HFFc6 (cell line): ENCODE measurements at regions not wholly inside any gene's neighbourhood (a gene's known extent, or its start where the extent isn't known, plus 50 kb on each side); places are given as distances from the start of the nearest gene placed in this dataset.

Source experiments
- DNase-seq: peaks from one replicate; pipeline ENCODE4 v3.0.0-alpha.2; 2018
- H3K27ac Mint-ChIP-seq: 2 replicates; pipeline ENCODE4 v1.8.0; 2020; ENCODE audit warnings: mild to moderate bottlenecking, mixed read lengths
- H3K27me3 Mint-ChIP-seq: 2 replicates; pipeline ENCODE4 v1.8.0; 2021; ENCODE audit warnings: mild to moderate bottlenecking, moderate library complexity, mixed read lengths; ENCODE audit not compliant: insufficient read depth
- H3K36me3 Mint-ChIP-seq: 2 replicates; pipeline ENCODE4 v1.8.0; 2021; ENCODE audit warnings: low read depth, mixed read lengths
- H3K4me1 Mint-ChIP-seq: 2 replicates; pipeline ENCODE4 v1.8.0; 2020; ENCODE audit warnings: low read depth, mixed read lengths
- H3K4me3 Mint-ChIP-seq: 2 replicates; pipeline ENCODE4 v1.8.0; 2020; ENCODE audit warnings: mild to moderate bottlenecking, moderate library complexity, mixed read lengths
- H3K9me3 Mint-ChIP-seq: 2 replicates; pipeline ENCODE4 v1.8.0; 2020; ENCODE audit warnings: mild to moderate bottlenecking, mixed read lengths
- TF ChIP-seq, protein P1 (sequence below): fragments of 200-600 bp; sonication (generic); IDR thresholded peaks from 2 replicates; pipeline ENCODE4 v1.5.0; 2021; ENCODE audit warnings: antibody characterized with exemption, mild to moderate bottlenecking

DNA sequence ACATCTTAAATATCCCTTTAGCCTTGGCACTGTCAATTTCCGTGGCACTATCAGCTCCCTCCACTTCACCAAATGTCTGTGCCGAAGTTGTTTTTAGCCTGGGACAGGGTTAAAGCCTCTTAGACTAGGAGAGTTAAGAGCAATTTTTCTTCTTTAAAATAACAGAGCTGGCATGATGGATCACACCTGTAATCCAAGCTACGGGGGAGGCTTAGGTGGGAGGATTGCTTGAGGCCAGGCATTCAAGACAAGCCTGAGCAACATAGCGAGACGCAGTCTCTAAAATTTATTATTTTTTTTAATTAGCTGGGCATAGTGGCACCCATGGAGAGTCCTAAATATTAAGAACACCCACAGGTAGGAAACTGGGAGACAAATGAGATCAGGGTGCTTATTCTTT, 209.8 kb upstream of the MAGEB18 start:
- no peak for DNase-seq
- H3K4me1 Mint-ChIP-seq, result no peaks in the 10 kb centered on the region
- H3K27me3 Mint-ChIP-seq, result no peaks in the 10 kb centered on the region; the same call in 1 of the 2 replicates
- no peak overlapping the region for H3K4me3 Mint-ChIP-seq
- H3K27ac Mint-ChIP-seq, result no peak overlapping the region
- H3K9me3 Mint-ChIP-seq, result no peaks in the 10 kb centered on the region; the same call in 1 of the 2 replicates
- H3K36me3 Mint-ChIP-seq, result no peaks in the 10 kb centered on the region
- TF ChIP-seq, protein P1, sequence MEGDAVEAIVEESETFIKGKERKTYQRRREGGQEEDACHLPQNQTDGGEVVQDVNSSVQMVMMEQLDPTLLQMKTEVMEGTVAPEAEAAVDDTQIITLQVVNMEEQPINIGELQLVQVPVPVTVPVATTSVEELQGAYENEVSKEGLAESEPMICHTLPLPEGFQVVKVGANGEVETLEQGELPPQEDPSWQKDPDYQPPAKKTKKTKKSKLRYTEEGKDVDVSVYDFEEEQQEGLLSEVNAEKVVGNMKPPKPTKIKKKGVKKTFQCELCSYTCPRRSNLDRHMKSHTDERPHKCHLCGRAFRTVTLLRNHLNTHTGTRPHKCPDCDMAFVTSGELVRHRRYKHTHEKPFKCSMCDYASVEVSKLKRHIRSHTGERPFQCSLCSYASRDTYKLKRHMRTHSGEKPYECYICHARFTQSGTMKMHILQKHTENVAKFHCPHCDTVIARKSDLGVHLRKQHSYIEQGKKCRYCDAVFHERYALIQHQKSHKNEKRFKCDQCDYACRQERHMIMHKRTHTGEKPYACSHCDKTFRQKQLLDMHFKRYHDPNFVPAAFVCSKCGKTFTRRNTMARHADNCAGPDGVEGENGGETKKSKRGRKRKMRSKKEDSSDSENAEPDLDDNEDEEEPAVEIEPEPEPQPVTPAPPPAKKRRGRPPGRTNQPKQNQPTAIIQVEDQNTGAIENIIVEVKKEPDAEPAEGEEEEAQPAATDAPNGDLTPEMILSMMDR, result no peak

DNA sequence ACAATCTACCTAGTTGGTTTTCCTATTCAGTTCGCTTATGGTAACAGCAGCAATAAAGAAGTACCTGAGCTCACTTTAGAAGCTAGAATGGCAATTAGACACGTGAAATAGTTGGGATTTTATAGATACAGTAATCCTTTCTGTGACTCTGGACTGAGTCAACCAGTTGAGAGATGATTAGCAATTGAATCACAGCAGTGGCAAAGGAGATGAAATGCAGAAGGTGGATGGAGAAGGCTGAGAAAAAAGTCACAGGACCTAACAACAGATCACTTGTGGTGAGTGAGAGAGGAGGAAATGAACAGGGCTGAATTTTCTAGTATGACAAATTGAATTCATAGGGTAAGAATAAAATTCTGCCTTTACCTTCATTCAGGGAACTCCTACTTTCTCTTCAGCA, 197.1 kb upstream of the MAGEB18 start:
- DNase-seq, result no peak
- Mint-ChIP-seq H3K4me1 (no peaks in the 10 kb centered on the region), H3K27ac (no peak overlapping the region), H3K9me3 (0 out of 2 replicates have a peak, but pooled peaks cover 8% of the 10 kb centered on the region), H3K36me3 (no peaks in the 10 kb centered on the region), H3K27me3 (no peaks in the 10 kb centered on the region; the same call in 1 of the 2 replicates), H3K4me3 (no peak overlapping the region)
- TF ChIP-seq, protein P1, result no peak

DNA sequence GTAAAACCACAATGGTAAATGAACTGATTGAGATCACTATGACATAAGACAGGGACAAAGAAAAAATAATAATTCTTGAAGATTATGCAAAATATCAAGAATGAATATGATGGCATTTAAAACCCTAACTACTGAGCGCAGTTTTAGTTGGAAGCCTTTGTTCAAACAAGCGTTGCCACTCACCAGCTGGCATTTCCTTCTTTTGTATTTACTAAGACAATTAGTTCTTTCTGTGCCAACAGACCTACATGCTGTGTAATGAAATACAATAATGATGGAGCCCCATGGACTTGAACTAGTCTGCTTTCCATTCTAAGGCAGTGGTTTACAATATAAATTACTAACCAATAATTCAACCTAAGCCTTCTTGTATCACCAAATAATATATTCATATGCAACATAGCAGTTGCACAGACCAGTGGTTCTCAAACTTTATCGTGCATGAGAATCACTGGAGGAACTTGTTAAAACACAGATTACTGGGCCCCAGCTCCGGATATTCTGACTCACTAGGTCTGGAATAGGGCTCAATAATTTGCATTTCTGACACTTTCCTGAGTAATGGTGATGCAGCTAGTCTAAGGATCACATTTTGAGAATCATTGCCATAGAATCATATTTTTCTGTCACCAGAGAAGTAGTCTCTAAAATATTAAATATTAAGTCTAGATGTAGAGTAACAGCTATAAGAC, 196.4 kb upstream of the MAGEB18 start:
- Mint-ChIP-seq H3K36me3 (no peaks in the 10 kb centered on the region), H3K4me1 (no peaks in the 10 kb centered on the region), H3K4me3 (no peak overlapping the region), H3K27ac (no peak overlapping the region), H3K9me3 (0 out of 2 replicates have a peak, but pooled peaks cover 8% of the 10 kb centered on the region), H3K27me3 (no peaks in the 10 kb centered on the region; the same call in 1 of the 2 replicates)
- TF ChIP-seq, protein P1, result no peak
- DNase-seq, result no peak

DNA sequence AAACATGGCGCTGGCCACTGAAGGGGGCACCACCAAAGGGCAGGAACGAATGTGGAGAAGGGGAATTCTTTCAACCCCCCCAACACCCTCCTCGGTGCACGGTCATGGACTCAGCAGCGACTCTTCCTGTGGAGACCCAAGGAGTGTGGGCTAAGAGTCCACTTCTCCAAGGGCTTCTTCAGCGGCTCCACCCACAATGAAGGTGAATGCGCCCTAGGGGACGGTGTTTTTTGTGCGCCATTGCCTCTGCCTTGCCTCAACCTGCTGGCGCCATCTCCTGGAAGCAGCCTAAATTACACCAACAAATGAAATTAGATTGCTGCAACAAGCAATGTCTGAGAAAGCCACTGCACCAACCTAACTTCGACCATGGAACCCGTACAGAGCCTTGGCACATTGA, 169.2 kb upstream of the MAGEB18 start:
- Mint-ChIP-seq H3K4me3 (no peak overlapping the region), H3K9me3 (peaks cover 21% of the 10 kb centered on the region), H3K4me1 (no peaks in the 10 kb centered on the region), H3K36me3 (no peaks in the 10 kb centered on the region), H3K27ac (no peak overlapping the region), H3K27me3 (no peaks in the 10 kb centered on the region)
- TF ChIP-seq, protein P1, result no peak; the same call in 1 of the 2 replicates
- no peak for DNase-seq

DNA sequence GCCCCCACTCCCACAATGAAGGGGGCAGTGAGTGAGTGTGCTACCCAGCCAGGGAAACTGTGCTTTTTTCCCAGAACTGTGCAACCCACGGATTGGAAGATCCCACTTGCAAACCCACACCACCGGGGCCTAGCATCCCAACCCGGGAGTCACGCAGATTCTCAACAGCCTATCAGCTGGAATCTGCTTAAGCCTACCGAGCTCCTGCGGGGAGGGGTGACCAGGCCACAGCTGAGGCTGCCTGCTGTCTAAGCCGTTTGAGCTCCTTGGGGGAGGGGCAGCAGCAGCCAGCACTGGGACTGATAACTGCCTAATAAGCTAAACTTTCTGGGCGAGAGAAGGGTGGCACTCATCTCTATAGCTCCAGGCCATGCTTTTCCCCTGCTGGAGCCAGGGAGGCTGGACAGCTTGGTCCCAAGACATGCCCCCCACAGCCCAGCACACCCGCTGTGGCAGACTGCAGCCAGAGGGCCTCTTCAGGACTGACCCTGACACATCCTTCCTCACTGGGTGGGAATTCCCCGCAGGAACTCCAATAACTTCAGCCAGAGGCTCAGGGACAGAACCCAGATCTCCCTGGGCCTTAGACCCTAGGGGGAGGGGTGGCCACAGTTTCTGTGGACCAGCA, 161.3 kb upstream of the MAGEB18 start:
- H3K9me3 Mint-ChIP-seq, result peaks cover 25% of the 10 kb centered on the region
- DNase-seq, result no peak
- H3K4me1 Mint-ChIP-seq, result no peaks in the 10 kb centered on the region
- H3K27me3 Mint-ChIP-seq, result no peaks in the 10 kb centered on the region
- H3K4me3 Mint-ChIP-seq, result no peak overlapping the region
- TF ChIP-seq, protein P1, result no peak
- no peaks in the 10 kb centered on the region for H3K36me3 Mint-ChIP-seq
- no peak overlapping the region for H3K27ac Mint-ChIP-seq
